GM10266 (cell line): ENCODE measurements at regions not wholly inside any gene's neighbourhood (a gene's known extent, or its start where the extent isn't known, plus 50 kb on each side); places are given as distances from the start of the nearest gene placed in this dataset.
"Not testable (repeated sequence)": the region's sequence is repeated elsewhere in the genome, so short reads cannot be mapped to it uniquely, and the experiment has no call there.

Experiments
- DNase-seq: peaks from one replicate; pipeline ENCODE4 v3.0.0; 2012; ENCODE audit errors: extremely low spot score
- TF ChIP-seq, protein P1 (sequence below): IDR thresholded peaks from 2 replicates; pipeline ENCODE4 v1.5.1; 2012; ENCODE audit warnings: mild to moderate bottlenecking, low read depth; ENCODE audit not compliant: control insufficient read depth, insufficient read depth; ENCODE audit errors: missing control alignments

- TF ChIP-seq, protein P1, sequence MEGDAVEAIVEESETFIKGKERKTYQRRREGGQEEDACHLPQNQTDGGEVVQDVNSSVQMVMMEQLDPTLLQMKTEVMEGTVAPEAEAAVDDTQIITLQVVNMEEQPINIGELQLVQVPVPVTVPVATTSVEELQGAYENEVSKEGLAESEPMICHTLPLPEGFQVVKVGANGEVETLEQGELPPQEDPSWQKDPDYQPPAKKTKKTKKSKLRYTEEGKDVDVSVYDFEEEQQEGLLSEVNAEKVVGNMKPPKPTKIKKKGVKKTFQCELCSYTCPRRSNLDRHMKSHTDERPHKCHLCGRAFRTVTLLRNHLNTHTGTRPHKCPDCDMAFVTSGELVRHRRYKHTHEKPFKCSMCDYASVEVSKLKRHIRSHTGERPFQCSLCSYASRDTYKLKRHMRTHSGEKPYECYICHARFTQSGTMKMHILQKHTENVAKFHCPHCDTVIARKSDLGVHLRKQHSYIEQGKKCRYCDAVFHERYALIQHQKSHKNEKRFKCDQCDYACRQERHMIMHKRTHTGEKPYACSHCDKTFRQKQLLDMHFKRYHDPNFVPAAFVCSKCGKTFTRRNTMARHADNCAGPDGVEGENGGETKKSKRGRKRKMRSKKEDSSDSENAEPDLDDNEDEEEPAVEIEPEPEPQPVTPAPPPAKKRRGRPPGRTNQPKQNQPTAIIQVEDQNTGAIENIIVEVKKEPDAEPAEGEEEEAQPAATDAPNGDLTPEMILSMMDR: no peak
Observed at GRCh38 chrX:750812-751211, 120.2 kb downstream of the SHOX start.

GRCh38 chrX:750263-750662 lies 119.7 kb downstream of the SHOX start:
- TF ChIP-seq, protein P1: no peak
- DNase-seq: no peak

More at GRCh38 chrX:750812-751211, 120.2 kb downstream of the SHOX start:
- DNase-seq: no peak

DNA sequence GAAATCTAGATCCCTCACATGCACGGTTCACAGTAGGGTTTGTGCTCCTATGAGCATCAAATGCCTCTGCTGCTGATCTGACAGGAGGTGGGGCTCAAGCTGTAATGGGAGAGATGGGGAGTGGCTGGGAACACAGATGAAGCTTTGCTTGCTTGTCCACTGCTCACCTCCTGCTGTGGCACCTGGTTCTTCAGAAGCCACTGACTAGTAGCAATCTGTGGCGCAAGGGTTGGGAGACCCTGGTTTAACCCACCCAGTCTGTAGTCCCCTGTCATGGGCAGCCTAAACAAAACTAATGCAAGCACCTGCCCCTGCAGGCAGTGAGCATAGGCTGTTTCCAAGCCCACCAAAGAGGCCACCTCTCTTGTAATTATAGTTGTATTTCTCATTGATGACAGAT lies 116.6 kb downstream of the SHOX start:
- TF ChIP-seq, protein P1: no peak
- no peak for DNase-seq

DNA sequence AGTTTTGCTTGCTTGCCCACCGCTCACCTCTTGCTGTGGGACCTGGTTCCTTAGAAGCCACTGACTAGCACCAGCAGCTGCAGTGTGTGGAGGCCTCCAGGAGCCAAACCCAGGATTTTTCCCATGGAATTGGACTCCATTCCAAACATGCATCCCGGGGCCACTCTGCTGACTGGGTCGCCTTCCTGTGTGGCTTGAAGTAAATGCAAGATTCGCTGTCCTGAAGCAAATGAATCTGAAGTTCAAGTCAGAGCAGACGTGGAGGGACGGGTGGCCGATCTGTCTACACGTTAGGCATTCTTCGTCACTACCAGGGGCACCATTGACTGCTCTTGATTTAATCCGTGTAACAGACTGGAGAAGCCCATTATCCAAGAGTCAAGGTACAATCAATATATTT lies 109.0 kb downstream of the SHOX start:
- DNase-seq: no peak
- TF ChIP-seq, protein P1: no peak

DNA sequence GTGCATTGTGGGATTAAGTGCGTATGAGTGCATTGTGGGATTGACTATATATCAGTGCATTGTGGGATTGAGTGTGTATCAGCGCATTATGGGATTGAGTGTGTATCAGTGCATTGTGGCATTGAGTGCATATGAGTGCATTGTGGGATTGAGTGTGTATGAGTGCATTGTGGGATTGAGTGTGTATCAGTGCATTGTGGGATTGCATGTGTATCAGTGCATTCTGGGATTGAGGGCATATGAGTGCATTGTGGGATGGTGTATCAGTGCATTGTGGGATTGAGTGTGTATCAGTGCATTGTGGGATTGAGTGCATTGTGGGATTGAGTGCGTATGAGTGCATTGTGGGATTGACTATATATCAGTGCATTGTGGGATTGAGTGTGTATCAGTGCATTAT lies 106.4 kb downstream of the SHOX start:
- not testable (repeated sequence) for DNase-seq

GRCh38 chrX:734362-734761 lies 103.8 kb downstream of the SHOX start:
- TF ChIP-seq, protein P1: no peak
- no peak for DNase-seq

- no peak for DNase-seq
- TF ChIP-seq, protein P1: no peak
Observed at GRCh38 chrX:733961-734360, 103.4 kb downstream of the SHOX start.
